Gastrocnemius medialis (tissue), 4 donors: ENCODE measurements at regions not wholly inside any gene's neighbourhood (a gene's known extent, or its start where the extent isn't known, plus 50 kb on each side); places are given as distances from the start of the nearest gene placed in this dataset.

Source experiments
- POLR2A ChIP-seq, 2 donors: fragments of 450-650 bp; IDR thresholded peaks; one replicate each; pipeline ENCODE4 v1.6.1; 2017; ENCODE audit warnings: antibody characterized with exemption in 2 of 2, mild to moderate bottlenecking in 2 of 2, moderate library complexity in 2 of 2
- TF ChIP-seq, protein P1 (sequence below), 5 experiments: fragments of 450-650 bp in 3 of 5; fragments of 200-600 bp in 2 of 5; sonication (generic) in 2 of 5; IDR thresholded peaks in 4 of 5; conservative IDR thresholded peaks in 1 of 5; 1 replicate in 4 of 5; 2 replicates in 1 of 5; pipeline ENCODE4 v1.5.1; 2016 to 2019; ENCODE audit warnings: antibody characterized with exemption in 5 of 5, mild to moderate bottlenecking in 3 of 5, moderate library complexity in 3 of 5

GRCh38 chr5:179495906-179496455, 54.4 kb upstream of the RUFY1 start:
- TF ChIP-seq, protein P1, sequence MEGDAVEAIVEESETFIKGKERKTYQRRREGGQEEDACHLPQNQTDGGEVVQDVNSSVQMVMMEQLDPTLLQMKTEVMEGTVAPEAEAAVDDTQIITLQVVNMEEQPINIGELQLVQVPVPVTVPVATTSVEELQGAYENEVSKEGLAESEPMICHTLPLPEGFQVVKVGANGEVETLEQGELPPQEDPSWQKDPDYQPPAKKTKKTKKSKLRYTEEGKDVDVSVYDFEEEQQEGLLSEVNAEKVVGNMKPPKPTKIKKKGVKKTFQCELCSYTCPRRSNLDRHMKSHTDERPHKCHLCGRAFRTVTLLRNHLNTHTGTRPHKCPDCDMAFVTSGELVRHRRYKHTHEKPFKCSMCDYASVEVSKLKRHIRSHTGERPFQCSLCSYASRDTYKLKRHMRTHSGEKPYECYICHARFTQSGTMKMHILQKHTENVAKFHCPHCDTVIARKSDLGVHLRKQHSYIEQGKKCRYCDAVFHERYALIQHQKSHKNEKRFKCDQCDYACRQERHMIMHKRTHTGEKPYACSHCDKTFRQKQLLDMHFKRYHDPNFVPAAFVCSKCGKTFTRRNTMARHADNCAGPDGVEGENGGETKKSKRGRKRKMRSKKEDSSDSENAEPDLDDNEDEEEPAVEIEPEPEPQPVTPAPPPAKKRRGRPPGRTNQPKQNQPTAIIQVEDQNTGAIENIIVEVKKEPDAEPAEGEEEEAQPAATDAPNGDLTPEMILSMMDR (IDR thresholded peaks at IDR 0.05 in 4 of 5, conservative IDR thresholded peaks at IDR 0.05 in 1 of 5), result no peak
- no peak for TF ChIP-seq POLR2A (IDR thresholded peaks at IDR 0.05)
